ENCODE measurements at regions not wholly inside any gene's neighbourhood (a gene's known extent, or its start where the extent isn't known, plus 50 kb on each side); places are given as distances from the start of the nearest gene placed in this dataset.
"Not testable (repeated sequence)": the region's sequence is repeated elsewhere in the genome, so short reads cannot be mapped to it uniquely, and the experiment has no call there.

DNA sequence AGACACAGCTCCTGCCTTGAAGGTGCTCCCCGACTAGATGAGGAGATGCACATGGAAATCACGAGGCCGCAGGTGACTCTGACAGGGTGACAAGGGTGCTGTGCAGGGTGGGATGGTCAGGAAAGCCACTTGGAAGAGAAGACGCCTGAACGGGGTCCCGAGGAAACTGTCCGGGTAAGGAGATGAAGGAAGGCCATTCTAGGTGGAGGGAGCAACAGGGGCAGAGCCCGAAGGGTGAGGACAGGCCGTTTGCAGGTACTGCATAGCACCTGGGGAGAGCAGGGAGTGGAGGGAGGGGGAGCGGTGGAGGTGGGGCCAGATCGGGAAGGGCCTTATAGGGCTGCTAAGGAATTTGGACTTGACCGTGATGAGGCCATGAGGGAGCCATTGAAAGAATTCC, 105.6 kb upstream of the DLG1 start:
- H3K27ac ChIP-seq (ENCODE audit: low read depth in 1 of 2, low read length in 2 of 2) = no peak overlapping the region
- Mint-ChIP-seq H3K27me3 (ENCODE audit: low read depth in 3 of 3) (peaks cover 1 to 5% (median 2%) of the 10 kb centered on the region in 3 donors), H3K9me3 (peaks cover 0 to 2% (median 0%) of the 10 kb centered on the region in 7 donors), H3K36me3 (no peaks in the 10 kb centered on the region), H3K4me1 (no peaks in the 10 kb centered on the region), H3K27ac (no peak overlapping the region), H3K4me3 (no peak overlapping the region)
- no peak overlapping the region for H2AFZ ChIP-seq (ENCODE audit: insufficient read depth, low read depth, low read length, poor library complexity, severe bottlenecking)
- no peaks in the 10 kb centered on the region for H3K79me2 ChIP-seq (ENCODE audit: insufficient read depth, low read length)
- no peak overlapping the region for H3K4me3 ChIP-seq (replicated peaks in 1 of 3; ENCODE audit: low read depth in 2 of 3, low read length in 3 of 3)
- H4K20me1 ChIP-seq (ENCODE audit: insufficient read depth, low read length) = no peaks in the 10 kb centered on the region
- no peaks in the 10 kb centered on the region for H3K9me3 ChIP-seq (replicated peaks in 1 of 2; ENCODE audit: control insufficient read depth in 1 of 2, insufficient read depth in 1 of 2, low read length in 2 of 2)
- WGBS (ENCODE audit: insufficient coverage) = 93% methylated on average over 12 of the region's 12 CpGs
- intact Hi-C loops (cut with micrococcal nuclease) = no loop called here
- TF ChIP-seq, protein P1, sequence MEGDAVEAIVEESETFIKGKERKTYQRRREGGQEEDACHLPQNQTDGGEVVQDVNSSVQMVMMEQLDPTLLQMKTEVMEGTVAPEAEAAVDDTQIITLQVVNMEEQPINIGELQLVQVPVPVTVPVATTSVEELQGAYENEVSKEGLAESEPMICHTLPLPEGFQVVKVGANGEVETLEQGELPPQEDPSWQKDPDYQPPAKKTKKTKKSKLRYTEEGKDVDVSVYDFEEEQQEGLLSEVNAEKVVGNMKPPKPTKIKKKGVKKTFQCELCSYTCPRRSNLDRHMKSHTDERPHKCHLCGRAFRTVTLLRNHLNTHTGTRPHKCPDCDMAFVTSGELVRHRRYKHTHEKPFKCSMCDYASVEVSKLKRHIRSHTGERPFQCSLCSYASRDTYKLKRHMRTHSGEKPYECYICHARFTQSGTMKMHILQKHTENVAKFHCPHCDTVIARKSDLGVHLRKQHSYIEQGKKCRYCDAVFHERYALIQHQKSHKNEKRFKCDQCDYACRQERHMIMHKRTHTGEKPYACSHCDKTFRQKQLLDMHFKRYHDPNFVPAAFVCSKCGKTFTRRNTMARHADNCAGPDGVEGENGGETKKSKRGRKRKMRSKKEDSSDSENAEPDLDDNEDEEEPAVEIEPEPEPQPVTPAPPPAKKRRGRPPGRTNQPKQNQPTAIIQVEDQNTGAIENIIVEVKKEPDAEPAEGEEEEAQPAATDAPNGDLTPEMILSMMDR (IDR thresholded peaks at IDR 0.05) = no peak
- no peak overlapping the region for H3K9ac ChIP-seq (ENCODE audit: insufficient read depth, low read length, poor library complexity, severe bottlenecking)
- H3K4me2 ChIP-seq (replicated peaks; ENCODE audit: extremely low read depth, low read length, poor library complexity, severe bottlenecking) = no peak overlapping the region
- no peaks in the 10 kb centered on the region for H3K27me3 ChIP-seq (ENCODE audit: control insufficient read depth in 2 of 2, insufficient read depth in 2 of 2, low read length in 2 of 2)
- H3K36me3 ChIP-seq (replicated peaks in 1 of 2; ENCODE audit: control insufficient read depth in 1 of 2, insufficient read depth in 2 of 2, low read length in 2 of 2) = no peaks in the 10 kb centered on the region
- no peak for DNase-seq
- no peaks in the 10 kb centered on the region for H3K4me1 ChIP-seq (ENCODE audit: control insufficient read depth in 1 of 2, insufficient read depth in 2 of 2, low read length in 2 of 2)

GRCh38 chr3:197402401-197402800, 104.0 kb upstream of the DLG1 start:
- WGBS (ENCODE audit: insufficient coverage) = 93% methylated on average over 5 of the region's 9 CpGs

More at GRCh38 chr3:197402401-197402800, 104.0 kb upstream of the DLG1 start:
- H3K4me2 ChIP-seq (replicated peaks; ENCODE audit: extremely low read depth, low read length, poor library complexity, severe bottlenecking); H3K4me1 ChIP-seq (ENCODE audit: control insufficient read depth in 1 of 2, insufficient read depth in 2 of 2, low read length in 2 of 2); H3K9me3 Mint-ChIP-seq; H2AFZ ChIP-seq (ENCODE audit: insufficient read depth, low read depth, low read length, poor library complexity, severe bottlenecking); H3K36me3 Mint-ChIP-seq; H3K27me3 ChIP-seq (ENCODE audit: control insufficient read depth in 2 of 2, insufficient read depth in 2 of 2, low read length in 2 of 2); H3K36me3 ChIP-seq (replicated peaks in 1 of 2; ENCODE audit: control insufficient read depth in 1 of 2, insufficient read depth in 2 of 2, low read length in 2 of 2); H3K4me3 ChIP-seq (replicated peaks in 1 of 3; ENCODE audit: low read depth in 2 of 3, low read length in 3 of 3); H3K79me2 ChIP-seq (ENCODE audit: insufficient read depth, low read length); H3K4me1 Mint-ChIP-seq; H3K27me3 Mint-ChIP-seq (ENCODE audit: low read depth in 3 of 3); DNase-seq; H3K4me3 Mint-ChIP-seq; H3K9ac ChIP-seq (ENCODE audit: insufficient read depth, low read length, poor library complexity, severe bottlenecking); H4K20me1 ChIP-seq (ENCODE audit: insufficient read depth, low read length); intact Hi-C loops (cut with micrococcal nuclease); H3K27ac ChIP-seq (ENCODE audit: low read depth in 1 of 2, low read length in 2 of 2); H3K9me3 ChIP-seq (replicated peaks in 1 of 2; ENCODE audit: control insufficient read depth in 1 of 2, insufficient read depth in 1 of 2, low read length in 2 of 2): not testable (repeated sequence)
- H3K27ac Mint-ChIP-seq = peak overlapping the region in 1 of 7 donors; percentile 45
